Amygdala (tissue), 56 donors: ENCODE measurements at regions not wholly inside any gene's neighbourhood (a gene's known extent, or its start where the extent isn't known, plus 50 kb on each side); places are given as distances from the start of the nearest gene placed in this dataset.

Experiments
- DNase-seq, 56 donors: peaks; one replicate each; lab custom pipeline; 2025; lab: John Stamatoyannopoulos, UW

DNA sequence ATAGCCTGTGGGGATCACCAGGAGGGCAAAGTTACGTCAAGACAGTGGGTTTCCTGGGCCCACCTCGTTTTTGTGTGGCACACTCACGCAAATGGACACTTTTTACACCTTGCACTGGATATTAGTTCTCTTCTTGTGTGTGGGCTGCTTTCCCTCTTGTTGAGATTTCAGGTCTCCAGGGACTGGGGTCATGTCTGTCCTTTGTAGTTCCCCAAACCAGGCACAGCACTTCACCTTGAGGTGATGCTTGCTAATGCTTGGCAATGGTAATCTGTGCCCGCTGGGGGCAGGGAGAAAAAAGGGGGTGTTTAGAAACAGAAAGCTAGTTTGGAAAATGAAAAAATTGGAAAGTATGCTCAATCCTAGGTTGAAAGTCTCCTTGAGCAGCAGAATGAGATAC lies 195.3 kb downstream of the PTEN start:
- no peak for DNase-seq

DNA sequence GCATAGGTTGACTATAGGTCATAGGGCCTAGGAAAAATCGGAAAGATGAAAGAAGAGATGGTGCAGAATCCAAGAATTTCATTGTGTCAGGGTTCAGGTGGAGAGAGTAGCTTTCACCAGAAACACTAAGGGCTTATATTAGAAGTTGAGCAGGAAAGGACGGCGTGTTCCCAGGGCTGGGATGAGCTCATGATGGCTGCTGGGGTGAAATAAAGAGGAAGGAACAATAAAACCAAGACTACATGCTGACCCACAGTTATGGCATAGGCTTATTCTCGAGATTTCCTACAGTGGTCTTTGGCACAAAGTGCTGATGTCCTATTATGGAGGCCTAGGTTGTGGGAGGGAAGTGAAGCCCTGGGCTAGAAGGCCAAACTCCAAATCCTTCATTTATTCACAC lies 195.8 kb downstream of the PTEN start:
- no peak for DNase-seq

DNA sequence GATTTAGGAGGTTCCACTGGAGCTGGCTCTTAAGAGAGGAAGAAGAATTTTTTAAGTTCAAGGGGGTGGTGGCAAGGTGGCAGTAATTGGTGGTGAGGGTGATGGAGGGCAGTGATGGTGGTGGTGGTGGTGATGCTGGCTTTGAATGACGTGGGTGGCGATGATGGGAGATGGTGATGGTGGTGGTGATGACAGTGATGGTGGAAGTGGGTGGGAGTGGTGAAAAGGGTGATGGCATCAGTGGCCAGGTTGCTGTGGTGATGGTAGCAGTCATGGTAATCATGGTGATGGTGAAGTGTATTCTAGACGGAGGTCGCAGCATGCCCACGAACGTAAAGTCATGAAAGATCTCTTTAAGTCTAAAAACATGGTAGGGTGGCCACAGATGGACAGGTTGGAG lies 197.3 kb downstream of the PTEN start:
- no peak for DNase-seq

DNA sequence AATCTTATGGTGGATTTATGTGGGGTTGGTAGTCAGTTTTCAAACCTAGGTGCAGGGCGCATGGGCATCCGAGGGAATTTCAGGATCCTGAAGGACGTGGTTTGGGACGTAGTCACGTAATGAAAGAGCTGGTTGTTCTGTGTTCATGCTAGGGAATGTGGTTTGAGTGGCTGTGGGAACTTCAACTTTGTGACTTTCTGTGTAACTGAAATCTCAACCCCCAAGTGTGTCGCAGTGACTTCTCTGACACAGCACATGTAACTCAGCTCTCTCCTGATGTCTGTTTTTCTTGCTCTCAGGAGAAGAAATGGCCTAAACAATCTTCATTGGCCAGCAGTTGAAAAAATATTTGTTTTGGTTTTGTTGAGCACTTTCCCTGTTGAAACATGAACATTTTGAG lies 199.0 kb downstream of the PTEN start:
- peak in 1 of 56 donors; percentile 4 for DNase-seq

DNA sequence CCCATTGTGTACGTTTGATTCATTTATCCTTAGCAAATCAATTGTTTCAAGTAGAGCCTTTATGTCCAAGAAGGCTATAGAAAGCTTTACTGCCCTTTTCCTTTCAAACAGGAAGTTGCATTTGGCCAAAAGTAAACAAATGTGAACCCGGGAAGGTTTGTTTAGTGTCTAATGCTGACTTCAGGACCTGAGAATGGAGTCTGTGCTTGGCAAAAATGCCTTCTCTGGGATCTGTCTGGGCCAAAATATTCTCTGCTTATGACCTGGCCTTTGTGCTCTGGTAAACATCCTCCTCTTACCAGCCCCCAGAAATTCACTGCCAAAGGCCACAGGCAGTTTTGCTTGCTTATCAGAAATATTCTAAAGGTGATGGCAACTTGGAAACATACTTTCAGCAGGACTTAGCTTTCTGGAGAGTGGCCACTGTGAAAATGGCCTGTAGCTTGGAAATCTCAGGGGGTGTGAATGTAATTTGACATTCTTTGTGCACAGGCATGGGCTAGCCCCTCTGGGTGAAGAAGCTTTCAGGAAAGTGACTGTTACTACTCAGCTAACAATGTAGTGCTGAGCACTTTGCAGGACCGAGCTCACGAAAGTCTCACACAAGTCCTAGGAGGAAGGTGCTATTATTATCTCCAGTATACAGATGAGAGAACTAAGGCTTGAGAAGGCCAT lies 199.5 kb downstream of the PTEN start:
- DNase-seq: no peak

DNA sequence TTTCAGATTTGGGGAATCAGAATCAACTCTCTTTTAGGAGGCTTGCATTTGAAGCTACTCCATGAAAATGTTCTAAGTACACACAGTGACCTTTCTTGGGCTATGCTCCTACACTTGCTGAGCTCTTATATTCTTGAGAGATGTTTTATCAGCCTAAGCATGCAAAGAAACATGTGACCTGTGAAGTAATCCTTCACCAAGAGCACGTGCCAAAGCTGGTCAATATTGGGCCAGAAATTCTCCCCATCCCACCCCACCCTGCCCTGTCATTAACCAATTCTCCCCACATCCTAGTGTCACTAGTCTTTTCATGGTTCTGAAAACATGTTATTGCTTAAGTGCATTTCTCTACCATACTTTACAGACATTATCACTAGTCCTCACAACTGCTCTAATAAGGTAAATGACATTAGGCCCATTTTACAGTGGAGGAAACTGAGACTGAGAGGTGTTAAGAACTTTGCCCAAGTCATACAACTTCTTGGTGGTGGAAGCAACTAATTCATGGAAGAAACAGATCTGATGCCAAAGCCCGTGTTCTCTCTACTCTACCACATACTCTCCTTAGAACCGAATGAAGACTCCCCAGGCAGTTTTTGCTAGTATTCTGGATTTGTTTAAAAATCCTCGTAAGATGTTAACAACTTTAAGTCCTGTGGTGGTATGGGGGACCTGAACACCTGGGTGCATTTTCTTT lies 200.6 kb downstream of the PTEN start:
- DNase-seq: no peak

DNA sequence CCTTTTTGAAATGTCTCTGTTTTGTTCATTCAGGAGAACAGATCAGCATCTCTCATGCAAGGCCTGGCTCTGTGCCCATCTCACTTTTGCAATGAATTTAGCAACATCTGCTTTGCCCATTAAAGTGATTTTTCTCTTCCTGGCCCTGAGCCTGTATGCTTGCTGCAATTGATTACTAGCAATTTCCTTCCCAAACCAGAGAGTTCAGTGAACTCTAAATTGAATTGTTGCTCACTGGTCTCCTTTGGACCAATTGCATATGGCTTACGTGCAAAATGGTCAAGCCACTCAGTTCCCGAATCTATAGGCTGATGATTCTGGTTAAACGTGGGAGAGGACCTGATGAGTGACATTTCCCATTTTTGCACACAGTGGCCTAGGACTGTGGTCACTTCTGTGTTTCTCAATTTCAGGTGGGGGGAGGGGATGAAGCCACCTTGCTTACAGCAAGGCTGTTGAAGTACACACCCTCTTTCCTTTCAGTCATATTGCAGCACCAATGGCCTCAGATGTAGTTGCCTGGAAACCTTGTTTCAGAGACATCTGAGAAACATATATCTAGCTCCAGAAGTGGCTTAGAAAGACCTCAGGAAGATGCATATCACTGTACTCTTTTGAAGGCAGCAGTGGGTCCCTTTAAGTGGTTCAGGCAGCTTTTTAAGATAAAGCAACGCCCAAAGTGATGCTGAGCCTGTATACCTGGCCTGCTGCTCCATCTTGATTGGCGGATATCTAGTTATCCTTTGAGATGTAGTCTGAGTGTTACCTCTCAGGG lies 201.4 kb downstream of the PTEN start:
- DNase-seq: peak in 4 of 56 donors; percentile 2 to 16 (median 5)

DNA sequence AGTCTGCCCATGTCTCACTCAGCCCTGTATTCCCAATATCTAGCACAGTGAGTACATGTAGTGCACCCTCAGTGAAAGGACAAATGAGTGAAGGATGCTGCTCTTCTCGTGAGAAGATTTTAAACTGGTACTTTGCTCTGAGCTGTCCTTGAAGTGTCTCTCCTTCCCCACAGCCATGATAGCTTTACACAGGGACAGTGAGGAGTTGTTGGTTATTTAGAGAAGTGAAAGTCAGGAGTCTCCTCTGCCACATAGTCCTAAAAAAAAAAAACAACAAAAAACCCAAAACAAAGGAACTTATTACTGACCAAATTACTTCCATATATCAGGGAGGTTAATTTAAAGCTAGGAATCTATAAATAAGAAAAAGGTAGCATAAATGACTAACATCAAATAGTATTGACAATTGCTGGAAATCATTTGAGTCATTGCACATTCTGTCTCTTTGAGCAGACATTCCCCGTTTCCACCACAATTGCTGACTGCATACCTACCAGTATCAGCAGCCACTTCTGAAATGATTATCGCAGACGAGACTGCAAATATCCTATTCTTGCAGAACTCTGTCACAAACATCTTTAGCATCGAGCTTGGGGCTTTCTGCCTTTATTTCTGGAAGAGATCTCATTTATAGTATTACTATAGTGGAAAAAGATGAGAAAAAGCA lies 202.1 kb downstream of the PTEN start:
- DNase-seq: no peak

DNA sequence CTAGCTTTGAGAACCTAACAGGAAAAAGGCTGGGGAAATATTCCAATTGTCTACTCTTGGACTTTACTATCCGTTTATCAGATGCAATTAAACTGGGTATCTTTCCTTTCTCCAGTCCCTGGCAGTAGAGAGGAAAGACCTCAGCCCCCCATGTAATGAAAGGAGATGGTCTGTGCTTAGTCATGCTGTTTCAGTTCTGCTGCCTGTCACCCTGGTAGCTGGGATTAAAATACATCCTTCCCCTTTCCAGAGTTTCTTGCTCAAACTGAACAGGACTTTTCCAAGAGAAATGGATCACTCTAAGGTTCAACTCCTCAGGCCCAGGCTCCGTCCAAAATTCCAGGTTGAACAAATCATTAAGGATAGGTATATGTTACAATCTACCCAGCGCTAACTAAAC lies 202.9 kb downstream of the PTEN start:
- DNase-seq: peak in 1 of 56 donors; percentile 14

DNA sequence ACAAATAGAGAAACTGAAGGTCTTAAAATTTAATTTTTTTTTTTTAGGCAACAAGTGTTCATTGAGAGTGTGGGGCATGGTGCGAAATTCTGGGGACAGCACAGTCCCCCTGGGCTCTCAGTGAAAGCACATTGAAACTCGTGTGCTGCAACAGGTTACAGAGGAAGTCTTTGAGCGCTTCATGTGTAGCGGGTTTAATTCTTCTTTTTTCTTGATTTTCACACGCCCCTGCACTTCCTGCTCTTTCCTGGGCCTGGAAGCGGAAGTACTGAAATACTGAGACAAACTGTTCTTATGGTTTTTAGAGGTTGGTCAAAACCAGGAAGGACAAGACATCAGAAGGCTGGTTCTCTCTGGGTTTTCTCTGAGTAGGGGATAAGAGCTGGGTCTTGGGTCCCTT lies 203.5 kb downstream of the PTEN start:
- DNase-seq: peak in 2 of 56 donors; percentile 4 to 30

DNA sequence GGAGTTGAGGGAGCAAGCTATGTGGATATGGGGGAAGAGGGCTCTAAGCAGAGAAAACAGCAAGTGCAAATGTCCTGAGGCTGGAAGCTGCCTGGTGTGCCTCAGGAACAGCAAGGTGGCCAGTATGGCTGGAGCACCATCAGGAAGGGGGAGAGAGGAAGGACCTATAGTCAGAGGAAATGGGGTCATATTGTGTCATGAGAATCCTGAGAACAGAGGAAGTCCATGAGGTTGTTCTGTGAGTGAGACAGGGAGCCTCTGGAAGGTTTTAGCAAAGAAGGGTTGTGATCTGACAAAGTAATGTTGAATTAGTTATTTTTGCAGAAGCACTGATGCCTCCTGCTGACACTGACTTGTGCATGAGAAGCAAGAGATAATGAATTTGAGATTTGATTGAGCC lies 204.3 kb downstream of the PTEN start:
- DNase-seq: no peak

DNA sequence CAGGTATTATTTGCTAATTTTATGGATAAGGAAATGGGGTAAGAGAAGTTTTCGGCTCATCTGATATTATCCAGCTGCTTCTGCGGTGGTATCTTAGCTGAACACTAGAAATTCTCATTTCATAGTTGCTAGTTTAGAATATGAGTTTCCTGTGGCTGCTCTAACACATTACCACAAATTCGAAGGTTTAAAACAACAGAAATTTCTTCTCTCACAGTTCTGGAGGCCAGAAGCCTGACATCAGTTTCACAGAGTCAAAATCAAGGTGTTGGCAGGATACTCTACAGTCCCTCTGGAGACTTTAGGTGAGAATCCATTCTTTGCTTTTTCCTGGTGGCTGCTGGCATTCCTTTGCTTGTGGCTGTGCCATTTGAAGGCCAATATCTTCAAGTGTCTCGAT lies 205.9 kb downstream of the PTEN start:
- no peak for DNase-seq

DNA sequence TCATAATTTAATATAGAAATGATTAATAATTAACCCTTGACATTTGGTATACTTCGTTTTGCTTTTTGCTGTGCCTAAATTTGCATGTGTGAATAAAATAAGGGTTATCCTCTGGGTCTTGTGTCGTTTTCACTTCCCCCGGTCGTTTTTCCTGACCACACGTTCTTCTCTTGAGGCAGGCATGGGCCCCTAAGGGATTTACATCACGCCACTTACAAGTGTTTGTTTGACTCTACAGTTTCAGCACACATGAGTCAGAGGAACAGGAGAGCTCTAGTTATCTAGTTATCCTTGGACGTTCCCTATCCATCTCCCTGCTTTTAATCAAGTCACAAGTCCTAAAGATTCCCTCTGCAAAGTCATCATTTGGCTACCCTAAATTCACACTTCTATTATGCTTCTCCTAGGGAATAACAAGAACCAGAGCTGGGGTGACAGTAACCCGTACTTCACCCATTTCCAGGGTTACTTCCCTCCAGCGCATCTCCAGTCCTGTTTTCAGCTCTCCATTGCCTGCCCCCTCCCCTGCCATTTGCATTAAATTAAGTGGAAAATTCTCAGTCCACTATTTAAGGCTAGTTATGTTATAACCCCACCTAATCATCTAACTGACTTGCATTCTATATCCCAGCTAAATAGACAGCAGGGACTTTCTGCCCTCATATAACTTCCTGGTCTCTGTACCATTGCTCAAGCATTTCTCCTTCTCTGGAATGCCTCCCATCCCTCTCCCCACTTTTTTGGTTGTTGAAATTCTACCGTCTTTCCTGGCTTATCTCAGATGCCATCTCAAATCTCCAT lies 206.9 kb downstream of the PTEN start:
- DNase-seq: no peak

DNA sequence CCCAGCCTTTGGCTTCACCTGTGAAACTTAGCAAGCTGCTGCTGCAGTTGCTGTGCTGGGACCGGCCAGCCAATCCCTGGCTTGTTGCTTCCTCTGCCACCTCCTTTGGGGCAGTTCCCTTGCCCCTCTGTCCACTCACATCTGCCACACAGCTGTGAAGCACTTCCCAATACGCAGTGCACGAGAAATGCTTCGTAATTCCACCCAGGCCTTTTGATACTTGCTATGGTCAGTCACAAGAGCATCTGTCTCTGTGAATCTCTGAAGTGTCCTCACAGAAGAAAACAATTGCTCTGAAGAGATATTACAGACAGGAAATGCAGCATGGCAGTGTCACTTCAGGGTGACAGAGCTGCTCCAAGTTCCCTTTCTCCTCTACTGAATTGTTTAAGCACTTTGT lies 208.5 kb downstream of the PTEN start:
- DNase-seq: no peak

DNA sequence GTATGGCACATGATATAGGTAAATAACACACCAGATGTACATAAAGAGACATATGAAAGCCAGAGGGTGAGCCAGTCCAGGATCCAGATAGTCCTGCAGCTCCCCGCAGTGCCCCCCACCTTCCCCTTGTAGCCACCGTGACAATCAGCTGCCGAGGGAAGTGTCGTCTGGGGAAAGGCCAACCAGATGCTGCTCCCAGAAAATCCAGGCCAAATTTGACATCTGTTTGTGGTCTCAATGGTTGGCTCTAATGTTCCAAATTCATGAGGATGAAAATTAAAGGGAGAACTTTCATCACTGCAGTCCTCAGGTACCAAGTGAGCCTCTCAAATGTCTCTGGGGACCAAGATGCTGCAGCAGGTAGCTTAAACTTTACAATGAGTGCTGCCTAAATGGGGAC lies 210.3 kb downstream of the PTEN start:
- no peak for DNase-seq

DNA sequence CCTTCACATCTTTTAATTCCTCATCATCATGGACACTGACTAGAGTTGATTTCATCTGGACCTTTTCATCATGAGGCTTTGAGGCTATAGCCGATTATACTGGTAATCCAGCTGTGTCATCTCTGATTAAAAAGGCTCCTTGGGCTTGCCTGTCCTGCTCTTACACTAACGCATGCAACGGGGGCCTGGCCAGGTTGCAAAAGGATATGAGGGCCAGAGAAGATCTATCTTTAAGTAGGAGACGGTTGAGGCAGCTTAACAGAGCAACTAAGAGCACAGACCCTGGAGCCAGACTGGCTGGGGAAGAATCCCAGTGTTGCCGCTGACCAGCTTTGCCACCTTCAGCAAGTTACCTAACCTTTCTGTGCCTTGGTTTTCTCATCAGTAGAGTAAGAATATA lies 211.5 kb downstream of the PTEN start:
- no peak for DNase-seq

DNA sequence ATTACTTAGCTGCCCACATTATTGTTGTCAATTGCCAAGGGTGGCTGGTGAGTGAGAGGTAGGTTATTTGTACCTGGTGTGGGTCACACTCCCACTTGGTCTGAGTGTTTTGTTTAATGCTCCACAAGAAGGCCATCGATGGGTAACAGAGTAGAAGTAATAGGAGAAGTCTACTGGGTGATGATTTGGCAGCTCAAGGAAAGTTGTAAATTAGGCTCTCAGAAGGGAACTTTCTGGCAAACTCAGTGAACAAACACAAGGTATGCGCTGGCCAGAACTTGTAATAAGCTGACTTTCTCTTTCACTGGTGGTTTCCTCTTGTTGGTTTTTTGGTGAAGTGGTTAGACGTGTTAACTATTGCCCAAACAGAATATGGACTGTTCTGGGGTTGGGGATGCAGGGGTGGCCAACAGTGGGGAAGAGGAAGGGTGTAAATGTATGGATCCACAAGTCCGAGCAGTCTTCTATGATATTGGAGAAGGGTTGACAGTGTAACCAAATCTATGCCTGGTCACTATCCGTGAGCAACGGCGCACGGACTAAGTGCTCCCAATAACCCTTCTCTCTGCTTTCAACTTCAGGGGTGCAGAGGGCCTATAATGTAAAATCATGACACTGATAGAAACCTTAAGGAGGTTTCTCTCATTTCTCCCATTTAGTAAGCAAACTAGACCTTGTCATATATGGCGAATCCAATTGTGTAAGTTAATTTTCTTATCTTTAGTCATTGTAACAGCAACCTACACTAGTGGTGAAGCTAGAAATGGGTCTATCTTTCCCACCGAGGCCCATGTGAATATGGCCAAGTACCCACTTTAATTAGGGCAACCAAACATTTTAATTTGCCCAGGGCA lies 212.8 kb downstream of the PTEN start:
- DNase-seq: no peak

DNA sequence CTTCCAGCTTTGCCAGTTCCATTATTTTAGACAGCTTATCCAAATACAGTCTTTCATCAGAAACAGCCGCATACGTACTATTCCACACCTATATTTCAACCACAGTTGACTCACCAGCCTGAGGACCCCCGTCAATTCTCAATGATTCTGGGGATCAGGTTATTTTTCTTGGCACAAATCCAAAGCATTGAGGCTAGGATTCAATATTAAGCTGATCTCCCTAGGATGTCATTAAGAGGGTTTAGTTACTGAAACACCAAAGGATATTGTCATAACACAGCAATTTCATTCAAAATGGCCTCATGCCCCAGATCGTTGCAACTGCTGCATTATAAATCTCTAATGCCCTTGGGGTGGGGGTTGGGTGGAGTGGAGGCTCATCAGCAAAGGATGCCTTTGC lies 214.6 kb downstream of the PTEN start:
- no peak for DNase-seq

DNA sequence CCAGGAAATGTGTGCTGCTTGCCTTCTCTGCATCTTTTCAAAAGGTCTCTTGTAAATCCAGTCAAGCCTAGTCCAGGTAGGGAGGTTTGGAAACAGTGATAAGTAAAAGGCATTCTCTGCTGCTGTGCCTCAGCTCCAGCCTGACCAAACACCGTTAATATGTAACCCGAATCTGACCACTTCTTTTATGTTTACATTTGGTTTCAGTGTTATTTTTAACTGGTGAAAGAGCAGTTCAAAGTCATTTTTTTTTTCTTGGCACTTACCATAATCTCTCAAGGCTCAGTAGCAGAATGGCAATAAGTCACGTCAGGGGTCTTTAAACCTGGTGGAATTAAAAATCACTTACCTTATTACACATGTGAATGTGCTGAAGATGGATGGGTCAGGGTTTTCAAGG lies 216.8 kb downstream of the PTEN start:
- DNase-seq: no peak
